ENCODE measurements at regions not wholly inside any gene's neighbourhood (a gene's known extent, or its start where the extent isn't known, plus 50 kb on each side); places are given as distances from the start of the nearest gene placed in this dataset.

- no peak for DNase-seq
These were observed 1539.7 kb upstream of the ACVR2A start for GRCh38 chr2:146305164-146305563.

GRCh38 chr2:146301287-146301686, 1543.5 kb upstream of the ACVR2A start:
- no peak for DNase-seq

DNA sequence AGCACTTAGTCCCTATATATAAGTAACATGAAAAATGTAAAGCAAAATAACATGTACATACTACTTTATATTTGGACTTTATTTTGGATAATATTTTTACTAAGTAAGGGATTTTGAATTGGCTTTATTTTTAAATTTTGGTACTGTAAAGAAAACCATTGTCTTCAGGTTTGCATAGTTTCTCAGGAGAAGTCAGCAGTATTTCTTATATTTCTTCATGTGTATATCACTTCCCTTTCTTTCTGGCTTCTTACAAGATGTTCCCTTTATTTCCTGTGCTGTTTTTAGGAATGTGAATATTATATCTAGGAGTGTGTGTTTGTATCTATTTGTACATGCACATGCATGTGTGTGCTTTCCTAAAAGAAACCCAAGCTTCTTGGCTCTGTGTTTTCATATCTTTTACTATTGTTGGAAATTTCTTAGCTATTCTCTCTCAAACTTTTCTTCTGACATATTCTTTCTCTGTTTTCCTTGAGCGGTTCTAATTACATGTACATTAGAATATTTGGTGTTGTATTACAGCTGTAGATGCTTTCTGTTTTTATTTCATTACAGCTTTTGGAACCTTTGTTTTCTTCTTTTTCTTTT, 1549.7 kb upstream of the ACVR2A start:
- no peak for DNase-seq

DNA sequence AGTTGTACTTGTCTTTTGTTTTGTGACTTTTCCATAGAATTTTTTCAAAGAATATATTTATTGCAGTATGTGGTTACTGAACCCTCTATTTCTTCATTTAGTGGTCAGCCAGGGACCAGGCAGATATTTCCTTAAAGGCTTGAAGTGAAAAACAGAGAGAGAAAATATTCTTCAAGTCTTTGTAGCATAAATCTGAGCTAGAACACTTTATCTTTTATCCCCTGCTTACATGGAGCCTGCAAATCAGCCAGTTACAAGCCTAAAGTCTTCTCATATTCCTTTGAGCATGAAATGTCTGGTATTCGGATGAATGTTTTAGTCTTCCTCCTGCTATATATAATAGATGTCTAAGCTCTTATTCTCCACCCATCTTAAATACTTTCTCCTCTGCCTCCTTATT, 1557.5 kb upstream of the ACVR2A start:
- DNase-seq = no peak

DNA sequence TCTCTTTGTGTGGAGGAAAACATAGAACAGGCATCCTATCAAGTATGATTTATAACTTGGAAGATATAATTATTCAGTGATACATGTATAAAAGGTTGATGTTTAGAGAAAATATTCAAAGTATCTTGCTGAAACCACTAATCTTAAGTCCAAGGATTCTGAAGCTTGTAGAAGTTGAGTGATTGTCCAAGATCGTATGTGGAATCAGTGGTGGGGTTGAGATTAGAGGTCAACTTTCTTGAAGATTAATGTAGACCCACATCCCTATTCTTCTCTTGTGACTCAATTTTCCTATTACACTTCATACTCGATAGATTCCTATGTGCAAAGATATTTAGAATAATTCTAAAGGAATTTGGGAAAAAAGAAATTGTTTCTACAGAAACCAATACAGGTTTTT, 1565.9 kb upstream of the ACVR2A start:
- DNase-seq = no peak

DNA sequence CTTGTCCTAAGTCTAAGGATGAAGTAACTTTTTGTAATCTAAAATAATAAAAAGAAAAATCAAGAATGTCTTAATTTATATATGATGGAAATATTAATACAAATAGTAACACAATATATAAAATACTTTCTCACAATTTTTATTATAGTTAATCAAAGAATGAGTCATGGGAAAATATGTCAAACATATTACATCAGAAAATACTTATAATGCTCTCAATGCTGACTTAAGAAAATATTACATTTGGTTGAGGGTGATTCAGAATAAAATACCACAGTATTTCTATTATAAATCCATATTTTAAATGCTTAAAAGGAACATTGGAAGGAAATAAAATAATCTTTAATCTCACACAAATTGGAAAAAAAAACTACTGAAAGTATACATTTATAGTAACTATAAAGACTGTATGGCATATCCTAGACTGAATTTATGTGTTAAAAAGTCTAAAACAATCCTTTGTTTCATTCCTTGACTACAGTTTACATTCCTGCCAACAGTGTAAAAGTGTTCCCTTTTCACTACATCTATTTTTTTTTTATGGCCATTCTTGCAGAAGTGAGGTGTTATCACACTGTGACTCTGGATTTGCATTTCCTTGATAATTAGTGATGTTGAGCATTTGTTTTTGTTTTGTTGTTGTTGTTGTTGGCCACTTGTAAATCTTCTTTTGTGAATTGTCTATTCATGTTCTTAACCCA, 1573.5 kb upstream of the ACVR2A start:
- no peak for DNase-seq

DNA sequence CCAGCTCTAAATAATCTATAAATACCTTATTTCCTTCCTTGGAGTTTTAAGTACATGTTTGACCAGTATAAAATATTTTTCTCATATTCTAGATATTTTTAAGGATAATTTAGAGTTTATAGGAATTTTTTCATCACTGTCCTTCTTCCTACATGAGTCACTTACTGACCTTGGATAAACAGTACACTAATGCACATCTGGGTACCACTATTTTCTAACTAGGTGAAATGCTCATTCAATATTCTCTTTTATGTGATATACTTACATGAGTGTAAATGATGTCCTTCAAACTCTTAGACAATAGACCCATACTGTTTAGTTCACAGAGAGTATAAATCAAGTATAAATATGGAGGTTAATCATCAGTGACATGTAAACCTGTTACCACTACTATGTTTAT, 1574.2 kb upstream of the ACVR2A start:
- DNase-seq = no peak

DNA sequence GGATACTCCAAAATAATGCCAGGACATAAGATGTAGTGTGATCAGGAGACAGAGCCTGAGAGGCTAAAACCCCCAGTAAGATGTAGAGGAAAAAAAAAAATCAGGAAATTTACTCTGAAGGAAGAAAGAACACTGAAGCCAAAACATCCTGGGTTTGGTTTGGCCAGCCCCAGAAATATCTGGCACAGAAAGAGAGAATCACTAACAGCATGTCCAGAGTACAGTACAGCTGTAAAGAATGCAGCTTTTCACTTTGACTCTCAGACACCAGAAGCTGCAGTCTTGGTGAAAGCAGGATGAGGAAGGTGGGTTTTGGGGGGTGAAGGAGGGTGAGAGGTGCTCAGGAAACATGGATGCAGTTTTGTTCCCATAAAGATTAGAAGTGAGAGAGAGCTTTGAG, 1577.7 kb upstream of the ACVR2A start:
- DNase-seq = no peak

- DNase-seq = no peak
These were observed 1579.2 kb upstream of the ACVR2A start for GRCh38 chr2:146265656-146266055.

- no peak for DNase-seq
These were observed 1582.2 kb upstream of the ACVR2A start for GRCh38 chr2:146262606-146263005.

DNA sequence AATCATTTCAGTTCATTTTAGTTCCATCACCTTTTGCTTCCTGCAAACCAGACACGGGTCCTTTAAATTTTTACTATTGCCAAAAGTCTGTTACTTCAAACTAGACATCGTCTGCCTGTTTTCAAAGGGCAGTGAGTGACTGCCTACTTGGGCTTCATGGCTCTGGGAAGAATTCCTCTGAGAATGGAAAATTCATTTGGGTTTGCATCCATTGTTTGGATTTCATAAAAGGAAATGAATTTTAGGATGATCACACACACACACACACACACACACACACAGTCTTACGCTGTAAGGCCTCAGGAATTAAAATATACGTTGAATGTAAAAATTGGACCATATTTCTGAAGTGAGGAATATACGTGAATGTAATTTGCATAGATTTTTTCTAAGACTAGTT, 1584.3 kb upstream of the ACVR2A start:
- DNase-seq = no peak

DNA sequence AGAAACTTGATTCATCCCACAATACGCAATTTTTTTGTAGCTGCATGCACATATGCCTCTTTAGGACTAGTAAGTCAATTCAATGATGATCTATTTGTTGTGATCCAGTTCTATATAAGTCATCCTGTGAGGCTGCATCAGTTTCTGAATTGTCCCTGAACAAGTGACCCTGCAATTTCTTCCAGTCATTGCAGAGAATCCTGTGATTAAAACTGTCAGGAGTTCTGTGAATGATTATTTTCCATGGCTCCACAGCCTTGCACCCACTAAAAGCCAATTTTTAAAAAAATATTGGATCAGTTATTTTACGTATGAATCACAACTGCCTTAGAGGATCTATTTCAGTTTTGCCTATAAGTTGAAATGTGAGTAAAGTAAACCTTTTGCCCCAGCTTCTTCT, 1585.0 kb upstream of the ACVR2A start:
- DNase-seq = no peak

DNA sequence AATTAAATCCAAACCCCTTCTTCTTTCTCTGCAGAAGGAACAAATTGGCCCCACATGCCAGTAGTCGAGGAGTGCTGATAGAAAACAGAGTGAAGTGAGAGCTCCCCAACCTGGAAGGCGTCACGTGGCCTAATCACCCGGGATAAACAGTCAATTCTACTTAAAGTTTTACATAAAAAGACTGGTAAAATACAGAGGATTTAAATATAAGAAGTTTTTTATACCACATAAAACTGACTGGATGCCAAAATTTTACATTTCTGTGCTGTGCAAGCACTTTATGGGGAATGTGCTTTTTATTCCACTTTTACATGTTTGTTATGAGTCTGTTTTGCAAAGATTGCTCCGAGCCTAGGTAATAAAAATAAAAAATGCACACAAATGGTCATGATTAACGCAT, 1586.8 kb upstream of the ACVR2A start:
- DNase-seq = no peak

- DNase-seq = no peak
These were observed 1592.7 kb upstream of the ACVR2A start for GRCh38 chr2:146252119-146252518.

DNA sequence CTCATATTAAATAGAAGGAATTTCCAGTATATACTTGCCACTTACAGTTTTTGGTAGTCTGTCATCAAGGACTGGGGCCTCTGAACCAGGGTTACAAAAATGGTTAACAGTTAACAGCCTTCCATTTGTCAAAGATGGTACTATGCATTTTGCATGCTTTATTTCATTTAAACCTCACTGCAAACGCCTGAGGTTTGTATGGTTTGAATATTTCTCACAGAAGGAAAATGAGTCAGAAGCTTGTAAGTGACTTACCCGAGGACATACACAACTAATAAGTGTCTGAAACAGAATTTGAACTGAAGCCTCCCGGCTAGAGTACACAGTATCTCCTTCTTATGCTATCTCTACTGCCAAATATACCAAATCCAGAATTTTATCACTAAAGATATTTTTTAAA, 1593.5 kb upstream of the ACVR2A start:
- DNase-seq = no peak

DNA sequence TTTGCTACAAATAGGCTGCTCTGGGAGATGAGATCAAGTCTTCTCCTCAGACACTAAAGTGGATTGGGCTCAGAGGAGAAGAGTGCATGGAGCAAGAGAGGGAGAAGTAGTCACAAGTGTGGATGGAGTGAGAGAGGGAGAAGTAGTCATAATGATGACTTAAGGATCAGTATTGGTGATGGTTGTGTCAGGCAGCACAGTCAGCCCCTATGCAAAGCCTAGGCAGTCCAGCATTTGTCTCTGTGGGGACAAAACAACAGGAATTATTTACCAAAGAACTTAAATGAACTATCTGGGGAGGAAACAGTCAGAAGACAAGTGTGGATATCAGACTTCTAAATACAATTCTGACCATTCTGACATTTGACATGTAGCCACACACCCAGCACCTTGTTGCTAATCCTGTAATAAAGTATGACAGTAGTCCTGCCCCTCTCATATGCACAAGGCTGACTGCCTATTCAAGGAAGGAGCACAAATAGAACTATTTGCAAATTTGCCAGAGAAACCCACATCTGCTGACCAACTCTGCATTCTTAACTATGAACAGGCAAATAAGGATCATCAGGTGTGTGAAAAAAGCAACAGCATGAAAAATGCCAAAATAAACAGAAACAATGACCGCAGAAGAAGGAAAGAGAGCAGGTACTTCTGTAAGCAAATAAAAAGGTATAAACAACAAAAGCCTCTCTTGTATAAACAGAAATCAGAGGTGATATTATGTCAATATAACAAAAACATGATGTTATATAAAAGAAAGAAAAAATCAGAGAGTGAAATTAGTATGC, 1597.9 kb upstream of the ACVR2A start:
- no peak for DNase-seq

DNA sequence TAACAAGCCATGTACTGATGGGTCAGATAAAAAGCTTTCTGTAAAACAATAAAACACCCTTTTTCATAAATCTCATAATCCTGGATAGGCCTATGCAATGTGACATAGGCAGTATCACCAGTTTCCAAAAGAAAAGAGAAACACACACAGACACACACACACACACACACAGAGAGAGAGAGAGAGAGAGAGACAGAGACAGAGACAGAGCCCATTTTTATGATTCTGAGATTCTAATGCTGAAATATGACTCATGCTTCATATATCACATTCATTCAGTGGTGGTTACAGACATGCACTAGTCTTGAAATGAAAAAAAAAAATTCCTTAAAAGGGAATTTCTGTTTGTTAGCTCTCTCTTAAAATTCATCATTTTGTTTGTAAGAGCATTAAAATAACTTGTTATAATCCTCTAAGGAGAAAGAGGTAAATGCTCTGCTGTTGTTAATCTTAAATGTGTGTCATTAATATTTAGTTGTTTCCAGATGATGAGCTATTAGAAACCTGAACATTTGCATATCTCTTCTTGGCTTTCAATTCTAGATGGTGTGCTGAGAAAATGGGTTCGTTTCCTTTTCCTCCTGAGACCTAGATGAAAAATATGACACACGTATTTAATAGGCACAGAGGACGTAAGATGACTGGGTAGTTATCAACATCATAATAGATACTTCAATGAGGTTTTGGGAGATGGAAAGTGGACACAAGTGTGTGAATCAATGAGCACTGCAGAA, 1598.7 kb upstream of the ACVR2A start:
- DNase-seq = no peak

GRCh38 chr2:146244830-146245229, 1600.0 kb upstream of the ACVR2A start:
- no peak for DNase-seq

DNA sequence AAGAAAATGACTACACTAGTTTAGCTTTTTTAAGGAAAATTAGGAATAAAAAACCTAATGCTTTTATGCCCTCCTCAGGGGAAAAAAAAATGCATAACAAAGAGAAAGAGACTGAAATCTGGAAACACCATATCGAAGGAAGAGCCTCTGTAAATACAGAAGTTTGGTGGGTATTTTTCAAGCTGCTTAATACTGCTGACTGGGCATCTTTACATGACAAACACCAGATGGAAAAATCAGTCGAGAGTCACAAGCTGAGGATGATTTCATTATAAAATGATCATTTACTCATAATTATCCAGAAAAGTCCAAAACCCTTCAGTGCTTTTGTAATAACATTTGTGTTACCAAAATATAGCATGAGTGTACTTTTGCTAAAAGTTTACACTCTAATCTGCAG, 1600.7 kb upstream of the ACVR2A start:
- no peak for DNase-seq

DNA sequence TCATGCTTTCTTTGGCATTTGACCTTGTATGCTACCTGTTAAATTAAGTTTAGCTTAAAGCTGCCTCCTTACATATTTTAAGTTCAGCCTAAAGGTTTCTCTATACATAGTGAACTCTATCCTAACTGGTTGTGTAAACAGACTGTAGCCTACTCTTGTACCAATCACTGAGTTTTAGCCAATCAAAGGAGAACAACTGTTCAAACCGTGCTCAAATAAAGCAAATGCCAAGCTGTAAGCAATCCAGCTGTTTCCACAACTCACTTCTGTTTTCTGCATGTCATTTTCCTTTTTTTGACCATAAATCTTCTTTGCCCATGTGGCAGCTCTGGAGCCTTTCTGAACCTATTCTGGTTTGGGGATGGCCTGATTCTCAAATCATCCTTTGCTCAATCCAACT, 1603.8 kb upstream of the ACVR2A start:
- no peak for DNase-seq

DNA sequence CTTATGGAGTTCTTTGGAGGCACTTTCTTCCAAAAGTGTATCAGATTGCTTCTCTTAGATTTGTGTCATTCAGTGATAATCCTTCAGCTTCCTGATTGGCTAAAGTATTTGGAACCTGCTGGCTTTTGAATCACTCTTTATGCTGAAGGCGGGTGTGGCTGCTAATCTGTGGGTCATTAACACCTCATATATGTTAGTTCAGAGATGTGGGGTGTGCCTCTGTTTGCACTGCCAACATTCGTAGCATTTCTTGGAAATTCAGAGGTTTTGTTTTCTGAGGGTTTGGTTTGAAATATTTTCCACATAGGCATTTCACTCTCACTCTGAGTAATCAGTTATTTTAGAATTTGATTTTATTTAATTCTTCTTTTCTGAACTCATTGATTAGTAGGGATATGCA, 1604.4 kb upstream of the ACVR2A start:
- DNase-seq = no peak

DNA sequence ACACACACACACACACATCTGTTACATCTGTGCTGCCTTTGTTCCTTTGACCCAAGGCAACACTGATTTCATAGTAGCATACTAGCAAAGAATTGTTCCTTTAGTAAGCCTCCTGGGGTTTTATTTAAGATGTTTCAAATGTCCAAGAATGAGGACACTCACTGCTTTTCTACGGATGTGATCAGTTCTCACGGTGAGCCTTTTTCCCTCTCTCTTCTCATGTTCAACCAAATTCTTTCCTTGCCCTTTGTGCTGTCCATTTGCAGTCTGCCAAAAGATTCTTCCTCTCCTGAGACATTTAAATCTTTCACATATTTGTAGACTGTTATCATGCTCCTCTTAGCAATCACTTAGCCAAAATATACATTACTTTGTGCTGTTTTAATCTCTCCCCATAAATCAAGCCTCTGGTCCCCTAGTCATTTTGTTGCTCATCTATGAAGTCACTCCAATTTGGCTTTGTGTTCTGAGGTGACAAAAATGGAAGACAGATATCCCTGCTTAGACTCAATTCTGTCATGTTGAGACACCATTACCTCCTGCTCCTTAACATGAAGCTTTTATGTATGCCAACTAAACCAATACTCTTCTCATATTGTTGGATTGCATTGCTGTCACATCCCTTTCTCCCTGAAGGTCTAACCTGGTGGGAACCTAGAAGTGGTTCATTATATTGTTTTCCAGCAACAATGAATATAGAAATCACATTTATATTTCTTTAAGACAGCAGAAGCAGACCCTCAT, 1605.3 kb upstream of the ACVR2A start:
- no peak for DNase-seq
